ENCODE measurements at regions not wholly inside any gene's neighbourhood (a gene's known extent, or its start where the extent isn't known, plus 50 kb on each side); places are given as distances from the start of the nearest gene placed in this dataset.

- no peak for ATAC-seq
These were observed 50.8 kb upstream of the OCM2 start for GRCh38 chr7:98040626-98041360.

- ATAC-seq, result no peak
These were observed 56.8 kb upstream of the OCM2 start for GRCh38 chr7:98046816-98047215.

- ATAC-seq, result no peak
These were observed 57.6 kb upstream of the LMTK2 start for GRCh38 chr7:98049034-98049433.

DNA sequence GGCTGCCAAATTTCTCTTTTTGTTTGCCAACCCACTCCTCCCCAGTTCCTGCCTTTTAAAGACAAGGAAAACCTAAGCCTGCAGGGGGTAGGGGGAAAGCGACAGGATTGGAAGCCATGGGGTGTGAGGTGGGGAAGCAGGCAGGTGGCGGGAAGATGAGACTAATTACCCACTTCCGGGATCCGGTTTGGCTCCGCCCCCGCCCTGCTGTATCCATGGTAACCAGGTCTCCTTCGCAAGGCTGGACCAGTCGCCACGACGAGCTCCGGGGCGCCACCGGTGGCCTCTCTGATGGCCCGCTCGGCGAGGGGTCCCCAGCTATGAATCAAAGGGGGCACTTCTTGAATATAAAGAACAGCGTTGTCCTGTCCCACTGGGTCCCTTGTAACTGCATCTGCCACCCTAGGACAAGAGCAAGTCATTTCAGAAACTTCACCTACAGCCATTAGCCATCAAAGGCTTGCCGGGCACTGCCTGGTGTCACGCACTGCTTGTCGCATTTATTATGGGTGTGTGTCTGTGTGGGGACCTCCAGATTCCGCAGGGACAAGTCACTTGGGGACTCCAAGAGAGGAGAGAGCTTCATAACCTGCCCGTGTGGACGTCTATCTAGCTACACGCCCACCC lies 55.4 kb upstream of the LMTK2 start:
- peak; percentile 53 to 58 for ATAC-seq

- ATAC-seq, result no peak
These were observed 52.1 kb upstream of the LMTK2 start for GRCh38 chr7:98054585-98054984.

- ATAC-seq, result no peak
These were observed 50.1 kb upstream of the LMTK2 start for GRCh38 chr7:98056580-98056979.
